DND-41 (cell line): ENCODE measurements at regions not wholly inside any gene's neighbourhood (a gene's known extent, or its start where the extent isn't known, plus 50 kb on each side); places are given as distances from the start of the nearest gene placed in this dataset.

Experiments
- EZH2 ChIP-seq: IDR thresholded peaks from 3 replicates; pipeline ENCODE4 v1.6.1; 2012; ENCODE audit warnings: borderline replicate concordance, low read depth, mild to moderate bottlenecking, moderate library complexity, low read length, inconsistent platforms; ENCODE audit not compliant: severe bottlenecking
- TF ChIP-seq, protein P1 (sequence below): IDR thresholded peaks from 2 replicates; pipeline ENCODE4 v1.5.1; 2012; ENCODE audit warnings: borderline replicate concordance, low read length, moderate library complexity, mild to moderate bottlenecking; ENCODE audit not compliant: poor library complexity, severe bottlenecking; ENCODE audit errors: extremely low read depth

DNA sequence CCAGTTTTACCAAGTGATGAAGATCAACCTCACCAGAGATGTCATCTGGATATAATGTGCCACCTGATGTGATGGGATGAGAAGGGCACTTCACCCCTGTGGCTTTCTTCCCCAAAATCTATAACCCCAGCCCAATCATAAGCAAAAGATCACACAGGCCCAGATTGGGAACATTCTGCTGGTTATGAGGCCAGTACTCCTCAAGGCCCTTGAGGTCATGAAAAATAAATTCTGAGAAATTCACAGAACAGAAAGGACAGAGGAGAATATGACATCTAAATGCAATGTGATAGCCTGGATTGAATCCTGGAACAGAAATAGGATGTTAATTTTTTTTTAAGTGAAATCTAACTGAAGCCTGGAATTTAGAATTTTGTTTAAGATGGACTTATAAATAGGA lies 243.5 kb downstream of the CBLN4 start:
- TF ChIP-seq, protein P1, sequence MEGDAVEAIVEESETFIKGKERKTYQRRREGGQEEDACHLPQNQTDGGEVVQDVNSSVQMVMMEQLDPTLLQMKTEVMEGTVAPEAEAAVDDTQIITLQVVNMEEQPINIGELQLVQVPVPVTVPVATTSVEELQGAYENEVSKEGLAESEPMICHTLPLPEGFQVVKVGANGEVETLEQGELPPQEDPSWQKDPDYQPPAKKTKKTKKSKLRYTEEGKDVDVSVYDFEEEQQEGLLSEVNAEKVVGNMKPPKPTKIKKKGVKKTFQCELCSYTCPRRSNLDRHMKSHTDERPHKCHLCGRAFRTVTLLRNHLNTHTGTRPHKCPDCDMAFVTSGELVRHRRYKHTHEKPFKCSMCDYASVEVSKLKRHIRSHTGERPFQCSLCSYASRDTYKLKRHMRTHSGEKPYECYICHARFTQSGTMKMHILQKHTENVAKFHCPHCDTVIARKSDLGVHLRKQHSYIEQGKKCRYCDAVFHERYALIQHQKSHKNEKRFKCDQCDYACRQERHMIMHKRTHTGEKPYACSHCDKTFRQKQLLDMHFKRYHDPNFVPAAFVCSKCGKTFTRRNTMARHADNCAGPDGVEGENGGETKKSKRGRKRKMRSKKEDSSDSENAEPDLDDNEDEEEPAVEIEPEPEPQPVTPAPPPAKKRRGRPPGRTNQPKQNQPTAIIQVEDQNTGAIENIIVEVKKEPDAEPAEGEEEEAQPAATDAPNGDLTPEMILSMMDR: no peak
- TF ChIP-seq EZH2: no peak
